ENCODE measurements at regions not wholly inside any gene's neighbourhood (a gene's known extent, or its start where the extent isn't known, plus 50 kb on each side); places are given as distances from the start of the nearest gene placed in this dataset.

GRCh38 chr2:239902749-239903201, 122.4 kb downstream of the NDUFA10 start:
- H2AFZ ChIP-seq (ENCODE audit: low read depth, low read length) = no peak overlapping the region
- intact Hi-C loops (cut with micrococcal nuclease) = no loop called here
- H3K9me1 ChIP-seq (replicated peaks; ENCODE audit: control insufficient read depth, extremely low read depth, insufficient read depth, low read length) = no peaks in the 10 kb centered on the region
- no peak for TF ChIP-seq CTCF (IDR thresholded peaks at IDR 0.05; ENCODE audit: extremely low read depth in 1 of 2, insufficient read depth in 1 of 2, low read depth in 1 of 2, low read length in 2 of 2)
- TF ChIP-seq GATA2 (IDR thresholded peaks at IDR 0.05; ENCODE audit: insufficient read depth, insufficient read length, low read depth, low read length) = no peak
- TF ChIP-seq, protein P1, sequence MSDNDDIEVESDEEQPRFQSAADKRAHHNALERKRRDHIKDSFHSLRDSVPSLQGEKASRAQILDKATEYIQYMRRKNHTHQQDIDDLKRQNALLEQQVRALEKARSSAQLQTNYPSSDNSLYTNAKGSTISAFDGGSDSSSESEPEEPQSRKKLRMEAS (IDR thresholded peaks at IDR 0.05; ENCODE audit: insufficient read depth, insufficient read length) = no peak
- no peak for TF ChIP-seq POLR2A (IDR thresholded peaks at IDR 0.05; ENCODE audit: low read depth, low read length)
- TF ChIP-seq MYC (IDR thresholded peaks at IDR 0.05; ENCODE audit: low read depth, low read length) = no peak
- no peak for TF ChIP-seq JUN (IDR thresholded peaks at IDR 0.05; ENCODE audit: borderline replicate concordance, insufficient read depth, insufficient read length, low read depth)
- no peak for TF ChIP-seq FOS (IDR thresholded peaks at IDR 0.05; ENCODE audit: borderline replicate concordance, insufficient read depth, low read length)
- TF ChIP-seq EZH2 (IDR thresholded peaks at IDR 0.05; ENCODE audit: borderline replicate concordance, low read depth, low read length, severe bottlenecking) = no peak
- TF ChIP-seq POLR2AphosphoS5 (IDR thresholded peaks at IDR 0.05; ENCODE audit: insufficient read depth, low read depth, low read length) = no peak
- no peak overlapping the region for H3K27ac ChIP-seq (ENCODE audit: insufficient read depth, low read depth, low read length)
- no peak overlapping the region for H3K9ac ChIP-seq (replicated peaks; ENCODE audit: extremely low read depth, insufficient read depth, low read length)
- H3K4me3 ChIP-seq (replicated peaks in 1 of 3; ENCODE audit: insufficient read depth in 1 of 3, low read depth in 1 of 3, low read length in 3 of 3) = no peak overlapping the region
- no peaks in the 10 kb centered on the region for H3K36me3 ChIP-seq (ENCODE audit: control insufficient read depth in 2 of 2, extremely low read depth in 1 of 2, insufficient read depth in 2 of 2, low read length in 2 of 2)
- H3K27me3 ChIP-seq (ENCODE audit: control insufficient read depth in 2 of 2, insufficient read depth in 2 of 2, low read length in 2 of 2) = no peaks in the 10 kb centered on the region
- dilution Hi-C loops (cut with MboI; ENCODE audit: extremely low pct_ligation_motif_present, low sequenced_read_pairs) = no loop called here
- H4K20me1 ChIP-seq (replicated peaks; ENCODE audit: control insufficient read depth, extremely low read depth, insufficient read depth, low read length) = no peaks in the 10 kb centered on the region
- peaks cover 2% of the 10 kb centered on the region for H3K9me3 ChIP-seq (replicated peaks; ENCODE audit: control insufficient read depth, insufficient read depth, low read length)
- no peak overlapping the region for H3K4me2 ChIP-seq (ENCODE audit: insufficient read depth, low read length)
- BruUV-seq (replicated peaks) = no TSS peak
- FAIRE-seq (no peak), DNase-seq (ENCODE audit: low read depth, low spot score) (no peak)
- ChIA-PET POLR2A (no interaction called here), CTCF (no interaction called here)
- no peaks in the 10 kb centered on the region for H3K79me2 ChIP-seq (ENCODE audit: control insufficient read depth, insufficient read depth, low read length)
- no peaks in the 10 kb centered on the region for H3K4me1 ChIP-seq (ENCODE audit: control insufficient read depth, extremely low read depth, insufficient read depth, low read length)
